K562 (cell line): ENCODE measurements at regions not wholly inside any gene's neighbourhood (a gene's known extent, or its start where the extent isn't known, plus 50 kb on each side); places are given as distances from the start of the nearest gene placed in this dataset.

Source experiments
- ATAC-seq: fragments of 200-7000 bp; cut with Tn5 transposase; 3 replicates; pipeline ENCODE4 v1.9.1; 2020; ENCODE audit warnings: moderate library complexity
- BruUV-seq: library from RNA; stranded (reverse); fragments of 400-500 nt; replicated peaks from 2 replicates; lab custom pipeline; 2021; lab: Mats Ljungman, UMichigan
- CTCF ChIA-PET: fragments of 300-600 bp; formaldehyde crosslinking; extraction: SDS; loops from one replicate; lab custom pipeline; 2021; ENCODE audit warnings: low intra/inter-chr PET ratio; lab: Yijun Ruan, JAX
- POLR2A ChIA-PET: fragments of 300-600, 350-650 bp; sonication (Branson Sonifier 250); formaldehyde crosslinking; extraction: SDS; loops from one replicate; lab custom pipeline; 2021; ENCODE audit warnings: antibody characterized with exemption, inconsistent platforms; lab: Yijun Ruan, JAX
- DNase-seq, 4 experiments: peaks; one replicate each; pipeline versions ENCODE4 v3.0.0 to v3.0.0-alpha.2; 2011 to 2018; ENCODE audit warnings: low spot score in 3 of 4, mixed read lengths in 3 of 4; ENCODE audit errors: extremely low read depth in 1 of 4
- FAIRE-seq: peaks from 2 replicates; lab custom pipeline; 2011; peaks lifted over from hg19 to GRCh38; lab: Jason Lieb, UNC
- H2AFZ ChIP-seq: 2 replicates; pipeline ENCODE4 v1.6.0; 2011; ENCODE audit warnings: low read depth, low read length, control low read depth, inconsistent platforms
- H3K27ac ChIP-seq: fragments of 200-600 bp; 3 replicates; pipeline ENCODE4 v1.8.0; 2011; ENCODE audit warnings: low read depth, mild to moderate bottlenecking, control low read depth, inconsistent platforms, low read length, moderate library complexity, mixed read lengths; ENCODE audit errors: extremely low read depth
- H3K27me3 ChIP-seq, 2 experiments: fragments of 300-600 bp in 1 of 2; 2 replicates in 1 of 2; 3 replicates in 1 of 2; pipeline versions ENCODE4 v1.6.0 to v1.8.0; 2011; ENCODE audit warnings: inconsistent platforms in 2 of 2, low read length in 2 of 2, mild to moderate bottlenecking in 1 of 2, mixed read lengths in 1 of 2, moderate library complexity in 1 of 2; ENCODE audit not compliant: control insufficient read depth in 2 of 2, insufficient read depth in 2 of 2
- H3K36me3 ChIP-seq: fragments of 300-600 bp; 3 replicates; pipeline ENCODE4 v1.8.0; 2011; ENCODE audit warnings: mild to moderate bottlenecking, low read length, inconsistent platforms; ENCODE audit not compliant: control insufficient read depth, insufficient read depth
- H3K4me1 ChIP-seq, 2 experiments: fragments of 200-600 bp in 1 of 2; replicated peaks in 1 of 2; 2 replicates in 1 of 2; 3 replicates in 1 of 2; pipeline versions ENCODE4 v1.5.1 to v1.8.0; 2011; ENCODE audit warnings: inconsistent platforms in 2 of 2, low read length in 2 of 2, mild to moderate bottlenecking in 1 of 2, mixed read lengths in 1 of 2, moderate library complexity in 1 of 2; ENCODE audit not compliant: control insufficient read depth in 2 of 2, insufficient read depth in 2 of 2
- H3K4me2 ChIP-seq: 2 replicates; pipeline ENCODE4 v1.6.1; 2011; ENCODE audit warnings: low read length, control low read depth, inconsistent platforms, mixed read lengths; ENCODE audit not compliant: insufficient read depth
- H3K4me3 ChIP-seq: fragments of 200-600 bp; sonication (generic), shearing (Covaris generic); 2 replicates; pipeline ENCODE4 v1.5.1; 2016; ENCODE audit warnings: control low read depth, inconsistent platforms
- H3K79me2 ChIP-seq: fragments of 200-600 bp; 3 replicates; pipeline ENCODE4 v1.8.0; 2011; ENCODE audit warnings: low read length, inconsistent platforms; ENCODE audit not compliant: control insufficient read depth, insufficient read depth
- H3K9ac ChIP-seq, 2 experiments: 2 replicates each; pipeline versions ENCODE4 v1.6.0 to v1.6.1; 2011; ENCODE audit warnings: low read depth in 2 of 2, low read length in 2 of 2, control low read depth in 1 of 2, inconsistent platforms in 1 of 2, mild to moderate bottlenecking in 1 of 2, mixed read lengths in 1 of 2; ENCODE audit not compliant: insufficient read depth in 1 of 2
- H3K9me1 ChIP-seq: one replicate; pipeline ENCODE4 v1.6.0; 2011; ENCODE audit warnings: inconsistent platforms, mild to moderate bottlenecking, low read length, moderate library complexity; ENCODE audit not compliant: control insufficient read depth, insufficient read depth
- H3K9me3 ChIP-seq: replicated peaks from 2 replicates; pipeline ENCODE4 v1.5.1; 2011; ENCODE audit warnings: low read depth, low read length, inconsistent platforms; ENCODE audit not compliant: control insufficient read depth, insufficient read depth
- H4K20me1 ChIP-seq: replicated peaks from 2 replicates; pipeline ENCODE4 v1.6.1; 2011; ENCODE audit warnings: low read length, inconsistent platforms, mixed read lengths; ENCODE audit not compliant: control insufficient read depth, insufficient read depth
- BRD9 ChIP-seq: fragments of 450-650 bp; IDR thresholded peaks from 2 replicates; pipeline ENCODE4 v1.6.1; 2018; ENCODE audit warnings: low read depth; ENCODE audit not compliant: partially characterized antibody
- CCAR2 ChIP-seq: fragments of 200-400 bp; formaldehyde crosslinking; IDR thresholded peaks from 2 replicates; pipeline ENCODE4 v1.6.1; 2017; ENCODE audit warnings: mild to moderate bottlenecking, low read depth, low read length
- ELF1 ChIP-seq: fragments of 200-800 bp; sonication (Bioruptor generic); IDR thresholded peaks from 2 replicates; pipeline ENCODE4 v1.6.1; 2016; ENCODE audit warnings: missing genetic modification characterization, missing compliant biosample characterization
- FUS ChIP-seq: fragments of 200-400 bp; formaldehyde crosslinking; optimal IDR thresholded peaks from 2 replicates; pipeline ENCODE3; 2017; ENCODE audit warnings: low read depth, low read length
- GABPA ChIP-seq: fragments of 200-800 bp; sonication (Bioruptor generic); conservative IDR thresholded peaks from 2 replicates; pipeline ENCODE4 v1.6.1; 2016; ENCODE audit warnings: low read depth, missing genetic modification characterization, missing compliant biosample characterization
- NR2F6 ChIP-seq: fragments of 450-650 bp; formaldehyde crosslinking; IDR thresholded peaks from 2 replicates; pipeline ENCODE4 v1.4.0; 2020; ENCODE audit warnings: mild to moderate bottlenecking
- PCBP2 ChIP-seq: fragments of 200-400 bp; formaldehyde crosslinking; IDR thresholded peaks from 2 replicates; pipeline ENCODE4 v1.6.1; 2018; ENCODE audit warnings: low read length, low read depth, mild to moderate bottlenecking, moderate library complexity; ENCODE audit not compliant: poor library complexity, severe bottlenecking
- RAD51 ChIP-seq: fragments of 450-650 bp; IDR thresholded peaks from 2 replicates; pipeline ENCODE4 v1.7.1; 2016; ENCODE audit warnings: low read depth, mild to moderate bottlenecking, borderline replicate concordance
- SAFB ChIP-seq: fragments of 200-400 bp; formaldehyde crosslinking; IDR thresholded peaks from 2 replicates; pipeline ENCODE4 v1.6.1; 2017; ENCODE audit warnings: low read depth, low read length, borderline replicate concordance
- SIX5 ChIP-seq, 2 experiments: IDR thresholded peaks; 2 replicates each; pipeline ENCODE4 v1.6.1; 2011; ENCODE audit warnings: low read length in 2 of 2, borderline replicate concordance in 1 of 2, low read depth in 1 of 2, mild to moderate bottlenecking in 1 of 2, moderate library complexity in 1 of 2; ENCODE audit not compliant: insufficient read depth in 1 of 2
- TAF7 ChIP-seq: fragments of 450-650 bp; IDR thresholded peaks from 2 replicates; pipeline ENCODE4 v1.6.1; 2016; ENCODE audit warnings: missing genetic modification characterization, missing compliant biosample characterization
- ZBTB1 ChIP-seq: sonication (generic); formaldehyde crosslinking; IDR thresholded peaks from 2 replicates; pipeline ENCODE4 v1.8.1; 2023; ENCODE audit warnings: missing genetic modification reagents, low read depth, mild to moderate bottlenecking, borderline replicate concordance
- ZNF551 ChIP-seq: fragments of 250-450 bp; sonication (Bioruptor Pico); IDR thresholded peaks from 2 replicates; pipeline ENCODE4 v1.5.0; 2021; ENCODE audit warnings: mild to moderate bottlenecking, moderate library complexity
- WGBS: fragments of 100-300 bp; shearing (Covaris generic); methylation state at CpG from one replicate; pipeline ENCODE4 v1.1.6; 2016; ENCODE audit warnings: low coverage, mixed read lengths; ENCODE audit not compliant: insufficient coverage; ENCODE audit errors: missing lambda C conversion rate; 5-methylcytosine and 5-hydroxymethylcytosine counted together
- in situ Hi-C: fragments of 300-500 bp; cut with MboI; formaldehyde crosslinking; loops from 4 replicates; pipeline ENCODE4 v1.15.0; 2018; ENCODE audit warnings: inconsistent platforms, mixed read lengths
- intact Hi-C: fragments of 100-400 bp; cut with micrococcal nuclease; formaldehyde crosslinking; loops from 2 replicates; pipeline ENCODE4 v1.14.2; 2022
- TF ChIP-seq, protein P1 (sequence below): fragments of 450-650 bp; formaldehyde crosslinking; IDR thresholded peaks from 2 replicates; pipeline ENCODE4 v1.4.0; 2020; ENCODE audit warnings: mild to moderate bottlenecking, moderate library complexity
- TF ChIP-seq, protein P2 (sequence below): fragments of 450-650 bp; IDR thresholded peaks from 2 replicates; pipeline ENCODE4 v1.6.1; 2016; ENCODE audit warnings: borderline replicate concordance
- TF ChIP-seq, protein P3 (sequence below): sonication (generic); formaldehyde crosslinking; IDR thresholded peaks from 2 replicates; pipeline ENCODE4 v1.8.1; 2023; ENCODE audit warnings: mild to moderate bottlenecking, missing genetic modification reagents
- TF ChIP-seq, protein P4 (sequence below): fragments of 450-650 bp; IDR thresholded peaks from 2 replicates; pipeline ENCODE4 v1.6.1; 2016; ENCODE audit warnings: missing biosample characterization, missing genetic modification characterization

DNA sequence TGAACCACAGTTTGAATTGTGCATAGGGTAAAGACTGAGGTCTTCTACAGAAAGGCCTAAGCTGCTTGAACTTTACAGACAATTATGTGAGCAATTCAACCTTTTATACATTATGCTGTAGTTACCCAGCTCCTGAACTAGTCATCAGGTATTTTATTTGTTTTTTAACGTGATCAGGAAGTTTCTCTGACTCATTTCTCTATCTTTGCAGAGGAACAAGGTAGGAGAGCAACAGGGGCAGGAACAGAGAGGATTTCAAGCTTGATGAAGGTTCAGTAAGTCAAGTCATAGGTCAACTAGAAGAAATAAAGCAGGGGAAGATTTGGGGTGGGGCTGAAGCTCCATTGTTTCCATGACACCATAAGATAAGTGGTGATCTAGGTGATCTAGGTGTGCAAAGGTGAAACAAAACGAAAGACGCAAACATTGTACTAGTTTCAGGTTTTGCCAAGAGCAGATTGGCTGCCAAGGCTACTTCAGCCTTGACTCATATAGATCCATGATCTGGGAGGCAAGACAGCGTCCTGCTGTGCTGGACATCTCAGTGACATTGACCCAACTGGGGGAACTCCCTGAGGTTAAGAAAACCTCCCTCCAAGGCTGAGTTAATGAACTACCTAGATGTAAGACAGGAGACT lies 198.1 kb downstream of the DAD1 start:
- H3K27me3 ChIP-seq = peaks cover 5 to 7% of the 10 kb centered on the region in 2 experiments; a peak in 3 of 5 replicates
- H3K9me1 ChIP-seq = no peaks in the 10 kb centered on the region
- TF ChIP-seq CCAR2 (no peak), FUS (no peak), ZNF551 (no peak), ZBTB1 (CRISPR knock-in tag) (no peak), TAF7 (no peak), BRD9 (no peak), NR2F6 (CRISPR knock-in tag) (no peak), GABPA (tag) (no peak), PCBP2 (no peak), ELF1 (tag) (no peak), SAFB (no peak), RAD51 (no peak), SIX5 (IDR thresholded peaks at IDR 0.05; ENCODE audit: borderline replicate concordance in 1 of 2, insufficient read depth in 1 of 2, low read depth in 1 of 2, low read length in 2 of 2) (no peak)
- TF ChIP-seq, protein P1, sequence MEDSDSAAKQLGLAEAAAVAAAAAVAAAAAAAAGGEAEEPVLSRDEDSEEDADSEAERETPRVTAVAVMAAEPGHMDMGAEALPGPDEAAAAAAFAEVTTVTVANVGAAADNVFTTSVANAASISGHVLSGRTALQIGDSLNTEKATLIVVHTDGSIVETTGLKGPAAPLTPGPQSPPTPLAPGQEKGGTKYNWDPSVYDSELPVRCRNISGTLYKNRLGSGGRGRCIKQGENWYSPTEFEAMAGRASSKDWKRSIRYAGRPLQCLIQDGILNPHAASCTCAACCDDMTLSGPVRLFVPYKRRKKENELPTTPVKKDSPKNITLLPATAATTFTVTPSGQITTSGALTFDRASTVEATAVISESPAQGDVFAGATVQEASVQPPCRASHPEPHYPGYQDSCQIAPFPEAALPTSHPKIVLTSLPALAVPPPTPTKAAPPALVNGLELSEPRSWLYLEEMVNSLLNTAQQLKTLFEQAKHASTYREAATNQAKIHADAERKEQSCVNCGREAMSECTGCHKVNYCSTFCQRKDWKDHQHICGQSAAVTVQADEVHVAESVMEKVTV = no peak
- TF ChIP-seq, protein P2, sequence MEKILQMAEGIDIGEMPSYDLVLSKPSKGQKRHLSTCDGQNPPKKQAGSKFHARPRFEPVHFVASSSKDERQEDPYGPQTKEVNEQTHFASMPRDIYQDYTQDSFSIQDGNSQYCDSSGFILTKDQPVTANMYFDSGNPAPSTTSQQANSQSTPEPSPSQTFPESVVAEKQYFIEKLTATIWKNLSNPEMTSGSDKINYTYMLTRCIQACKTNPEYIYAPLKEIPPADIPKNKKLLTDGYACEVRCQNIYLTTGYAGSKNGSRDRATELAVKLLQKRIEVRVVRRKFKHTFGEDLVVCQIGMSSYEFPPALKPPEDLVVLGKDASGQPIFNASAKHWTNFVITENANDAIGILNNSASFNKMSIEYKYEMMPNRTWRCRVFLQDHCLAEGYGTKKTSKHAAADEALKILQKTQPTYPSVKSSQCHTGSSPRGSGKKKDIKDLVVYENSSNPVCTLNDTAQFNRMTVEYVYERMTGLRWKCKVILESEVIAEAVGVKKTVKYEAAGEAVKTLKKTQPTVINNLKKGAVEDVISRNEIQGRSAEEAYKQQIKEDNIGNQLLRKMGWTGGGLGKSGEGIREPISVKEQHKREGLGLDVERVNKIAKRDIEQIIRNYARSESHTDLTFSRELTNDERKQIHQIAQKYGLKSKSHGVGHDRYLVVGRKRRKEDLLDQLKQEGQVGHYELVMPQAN = no peak
- TF ChIP-seq, protein P3, sequence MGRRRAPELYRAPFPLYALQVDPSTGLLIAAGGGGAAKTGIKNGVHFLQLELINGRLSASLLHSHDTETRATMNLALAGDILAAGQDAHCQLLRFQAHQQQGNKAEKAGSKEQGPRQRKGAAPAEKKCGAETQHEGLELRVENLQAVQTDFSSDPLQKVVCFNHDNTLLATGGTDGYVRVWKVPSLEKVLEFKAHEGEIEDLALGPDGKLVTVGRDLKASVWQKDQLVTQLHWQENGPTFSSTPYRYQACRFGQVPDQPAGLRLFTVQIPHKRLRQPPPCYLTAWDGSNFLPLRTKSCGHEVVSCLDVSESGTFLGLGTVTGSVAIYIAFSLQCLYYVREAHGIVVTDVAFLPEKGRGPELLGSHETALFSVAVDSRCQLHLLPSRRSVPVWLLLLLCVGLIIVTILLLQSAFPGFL (CRISPR knock-in tag) = no peak
- TF ChIP-seq, protein P4, sequence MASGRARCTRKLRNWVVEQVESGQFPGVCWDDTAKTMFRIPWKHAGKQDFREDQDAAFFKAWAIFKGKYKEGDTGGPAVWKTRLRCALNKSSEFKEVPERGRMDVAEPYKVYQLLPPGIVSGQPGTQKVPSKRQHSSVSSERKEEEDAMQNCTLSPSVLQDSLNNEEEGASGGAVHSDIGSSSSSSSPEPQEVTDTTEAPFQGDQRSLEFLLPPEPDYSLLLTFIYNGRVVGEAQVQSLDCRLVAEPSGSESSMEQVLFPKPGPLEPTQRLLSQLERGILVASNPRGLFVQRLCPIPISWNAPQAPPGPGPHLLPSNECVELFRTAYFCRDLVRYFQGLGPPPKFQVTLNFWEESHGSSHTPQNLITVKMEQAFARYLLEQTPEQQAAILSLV (tag) = no peak
- no peaks in the 10 kb centered on the region for H3K79me2 ChIP-seq
- FAIRE-seq (no peak), DNase-seq (no peak), ATAC-seq (no peak)
- H2AFZ ChIP-seq = no peak overlapping the region
- H3K9me3 ChIP-seq = no peaks in the 10 kb centered on the region
- POLR2A ChIA-PET = no interaction called here
- 14% methylated on average over 4 of the region's 4 CpGs for WGBS
- H3K9ac ChIP-seq = no peak overlapping the region
- H3K4me2 ChIP-seq = no peak overlapping the region
- H3K4me1 ChIP-seq = no peaks in the 10 kb centered on the region
- no peak overlapping the region for H3K4me3 ChIP-seq
- BruUV-seq = no TSS peak
- CTCF ChIA-PET = interaction anchor here (0.9 to 2.3 kb wide), 3 partner anchors 81 to 262 kb away, joined by 3 to 33 read pairs (median 6); no protein-coding TSS in a partner anchor
- in situ Hi-C loops = loop anchor here (5.0 to 10.0 kb wide), 2 partner anchors 81 to 264 kb away; no protein-coding TSS in a partner anchor
- H3K36me3 ChIP-seq = no peaks in the 10 kb centered on the region
- no peak overlapping the region for H3K27ac ChIP-seq
- intact Hi-C loops = loop anchor here (10.0 kb wide), 1 partner anchor 164 kb away; no protein-coding TSS in a partner anchor
- no peaks in the 10 kb centered on the region for H4K20me1 ChIP-seq
